Skeletal muscle cell (primary cell): ENCODE measurements at regions not wholly inside any gene's neighbourhood (a gene's known extent, or its start where the extent isn't known, plus 50 kb on each side); places are given as distances from the start of the nearest gene placed in this dataset.

ENCODE experiments used
- DNase-seq: peaks from one replicate; pipeline ENCODE4 v3.0.0-alpha.2; 2010; ENCODE audit warnings: low read depth
- H3K4me3 ChIP-seq: 2 replicates; pipeline ENCODE4 v1.5.1; 2011; ENCODE audit warnings: low read depth, mild to moderate bottlenecking, control low read depth, low read length, moderate library complexity

DNA sequence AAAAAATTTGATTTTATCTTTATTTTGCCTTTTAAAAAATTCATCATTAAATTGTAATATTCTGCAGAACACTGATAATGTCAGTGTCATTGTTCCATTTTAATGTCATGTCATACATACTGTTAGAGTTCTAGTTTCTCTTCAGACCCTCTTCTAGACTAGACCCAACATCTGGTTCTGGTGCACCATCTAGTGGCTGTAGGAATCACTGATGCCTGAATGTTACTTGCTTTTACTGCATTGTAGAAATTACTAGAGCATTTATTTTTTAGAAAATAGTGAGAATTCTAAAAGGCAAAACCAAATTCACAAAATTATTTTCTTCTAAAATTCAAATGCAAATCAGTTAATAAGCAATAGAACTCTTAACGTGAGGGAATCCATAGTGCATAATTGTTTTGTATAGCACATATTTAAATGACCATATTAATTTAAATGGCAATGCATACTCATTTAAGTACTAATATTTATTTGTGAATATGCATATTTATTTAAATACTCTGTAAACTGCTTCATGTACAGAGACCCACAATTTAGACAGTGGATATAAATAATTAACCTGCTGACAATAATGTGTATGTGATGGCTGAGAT, 425.7 kb downstream of the KLF12 start:
- H3K4me3 ChIP-seq, result no peak overlapping the region
- peak; percentile 28 for DNase-seq

DNA sequence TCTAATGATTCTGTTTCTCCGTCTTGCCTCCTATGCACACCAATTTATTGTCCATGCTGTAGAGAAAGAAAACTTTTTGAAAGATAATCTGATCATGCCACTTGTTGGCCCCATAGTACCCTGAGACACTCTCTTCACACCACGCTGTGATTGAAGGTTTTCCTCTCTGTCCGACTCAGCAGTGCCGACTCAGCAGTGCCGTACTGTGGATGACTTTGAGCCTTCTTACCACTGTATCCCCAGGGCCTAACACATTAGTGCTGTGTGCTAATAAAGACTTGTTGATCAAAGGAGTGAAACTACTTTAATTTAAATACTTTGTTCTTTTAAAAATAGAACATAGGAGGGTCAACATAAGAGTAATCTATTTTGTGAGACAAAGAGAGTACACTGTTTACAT, 429.6 kb downstream of the KLF12 start:
- no peak for DNase-seq
- H3K4me3 ChIP-seq, result no peak overlapping the region

DNA sequence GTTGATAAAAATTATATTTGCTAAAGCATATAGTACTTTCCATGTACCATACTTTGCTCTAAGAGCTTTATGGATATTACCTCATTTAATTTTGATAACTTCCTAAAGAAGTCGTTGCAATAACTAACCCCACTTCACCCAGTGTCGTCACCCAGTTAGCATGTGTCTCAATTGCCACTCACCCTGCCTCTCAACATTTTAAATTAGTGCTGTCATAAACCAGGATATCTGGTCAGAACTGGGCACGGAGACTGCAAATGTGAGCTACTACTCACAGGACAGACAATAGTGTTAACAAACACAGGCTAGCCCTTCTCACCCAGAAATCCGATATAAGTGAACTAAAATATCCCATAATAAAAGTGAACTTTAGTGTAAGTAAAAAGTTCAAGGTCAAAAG, 430.6 kb downstream of the KLF12 start:
- no peak for DNase-seq
- no peak overlapping the region for H3K4me3 ChIP-seq

DNA sequence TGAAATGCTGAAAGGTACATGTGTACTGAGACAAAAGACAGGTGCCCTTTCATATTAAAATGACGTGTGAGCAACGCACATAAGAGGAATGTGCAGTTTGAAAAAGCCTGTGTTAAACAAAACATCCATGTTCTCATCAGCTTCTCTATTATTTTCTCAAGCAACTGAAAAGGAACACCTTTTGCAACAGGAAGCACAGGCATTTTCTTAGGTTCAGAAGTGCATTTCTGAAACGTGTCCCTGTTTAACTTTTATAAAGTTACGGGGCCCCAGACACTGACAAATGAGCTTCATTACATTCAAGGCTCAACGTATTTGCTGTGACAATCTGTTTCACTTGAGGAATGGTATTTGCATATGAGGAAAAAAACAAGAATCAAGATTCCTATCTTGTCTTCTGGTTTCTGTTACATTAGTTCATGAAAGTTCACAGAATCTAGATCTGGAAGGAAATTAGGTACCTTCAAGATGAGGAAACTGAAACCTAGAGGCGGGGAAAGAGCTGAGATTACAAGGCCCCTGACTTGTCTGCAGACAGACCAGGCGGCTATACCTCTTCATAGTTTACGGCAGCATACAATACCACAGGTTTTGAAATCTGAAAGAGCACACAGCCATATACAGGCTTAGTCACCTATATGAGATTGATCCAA, 431.7 kb downstream of the KLF12 start:
- no peak for DNase-seq
- H3K4me3 ChIP-seq, result no peak overlapping the region

DNA sequence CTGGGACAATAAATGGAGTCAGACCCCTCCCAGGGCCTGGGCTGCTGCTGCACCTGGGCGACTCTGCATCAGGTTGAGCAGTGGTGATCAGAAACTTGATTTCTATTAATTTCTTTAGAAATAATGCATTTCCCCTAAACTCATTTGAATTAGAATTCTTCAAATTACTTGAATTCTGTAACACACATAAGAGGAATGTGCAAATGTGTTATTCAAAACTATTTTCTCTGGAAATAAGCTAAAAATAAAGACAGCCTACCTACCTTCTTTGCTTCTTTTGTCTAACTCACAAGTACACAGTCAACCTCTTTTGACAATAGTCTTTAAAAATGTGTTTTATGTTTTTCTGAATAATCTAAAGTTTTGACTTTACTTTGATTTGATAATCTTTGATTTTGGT, 433.0 kb downstream of the KLF12 start:
- no peak overlapping the region for H3K4me3 ChIP-seq
- no peak for DNase-seq

DNA sequence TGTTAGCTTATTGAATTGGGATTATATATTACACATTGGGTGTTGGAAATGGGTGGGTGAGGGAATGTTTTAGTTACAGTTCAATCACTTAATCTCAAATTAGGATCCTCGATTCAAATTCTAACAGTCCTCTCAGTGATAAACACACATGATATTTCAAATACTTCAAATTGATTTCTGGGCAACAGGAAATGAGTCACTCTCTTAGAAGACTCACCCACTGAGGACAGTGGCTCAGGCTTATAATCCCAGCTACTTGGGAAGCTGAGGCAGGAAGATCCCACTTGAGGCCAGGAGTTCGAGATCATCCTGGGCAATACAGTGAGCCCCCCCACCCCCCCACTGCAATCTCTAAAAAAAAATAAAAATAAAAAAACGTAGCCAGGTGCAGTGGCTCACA, 435.3 kb downstream of the KLF12 start:
- DNase-seq, result no peak
- H3K4me3 ChIP-seq, result no peak overlapping the region

DNA sequence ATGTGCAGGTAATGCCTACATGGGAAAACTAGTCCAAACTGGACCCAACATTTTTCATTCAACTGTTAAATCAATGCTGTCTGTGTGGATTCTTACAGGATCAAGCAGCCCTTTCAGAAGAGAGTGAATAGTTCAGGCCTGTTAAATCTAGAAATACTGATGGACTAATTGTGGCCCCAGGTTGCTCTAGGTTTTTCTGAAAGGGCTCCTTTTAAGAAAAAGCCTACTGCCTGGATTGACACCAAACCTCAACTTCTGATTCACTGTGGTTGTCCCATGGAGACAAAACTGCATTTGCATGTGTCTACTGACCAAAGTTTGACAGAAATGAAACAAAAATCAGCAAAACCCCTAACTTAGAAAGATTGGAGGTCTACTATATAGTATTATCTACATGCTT, 437.0 kb downstream of the KLF12 start:
- H3K4me3 ChIP-seq, result no peak overlapping the region
- no peak for DNase-seq

DNA sequence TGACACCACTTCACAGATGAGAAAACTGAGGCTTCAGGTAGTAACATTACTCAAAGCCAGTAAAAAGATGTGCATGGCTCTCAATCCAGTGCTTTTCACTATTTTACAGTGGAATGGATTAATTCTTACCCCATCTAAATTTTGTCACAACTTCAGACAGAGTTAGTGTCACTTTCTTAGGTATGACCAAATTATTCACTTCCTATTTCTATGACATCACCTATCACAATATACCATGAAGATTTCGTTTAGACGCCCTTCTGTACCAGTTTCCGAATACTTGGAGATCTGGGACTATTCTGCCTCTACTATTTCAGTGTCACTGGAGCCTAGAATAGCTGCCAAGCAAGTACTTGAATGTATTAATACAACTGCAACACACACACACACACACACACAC, 437.5 kb downstream of the KLF12 start:
- H3K4me3 ChIP-seq, result no peak overlapping the region
- DNase-seq, result no peak

DNA sequence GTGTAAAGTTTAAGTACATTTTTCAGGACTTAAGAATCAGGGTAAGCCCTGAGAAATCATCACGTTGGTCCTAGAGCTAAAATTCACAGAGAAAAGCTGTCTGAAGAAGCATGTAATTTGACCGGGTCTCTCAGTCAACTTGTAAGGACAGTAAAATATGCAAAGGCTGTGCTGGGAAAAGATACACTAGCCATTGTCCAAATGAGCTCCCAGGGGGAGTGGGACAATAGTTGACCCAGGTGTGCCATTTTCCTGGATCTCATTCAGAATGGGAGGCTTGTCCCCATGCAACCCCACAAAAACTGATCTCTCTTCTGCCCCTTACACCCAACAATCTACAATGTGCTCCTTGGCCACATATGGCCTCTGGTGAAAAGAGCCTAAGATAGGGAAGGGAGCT, 437.9 kb downstream of the KLF12 start:
- no peak overlapping the region for H3K4me3 ChIP-seq
- no peak for DNase-seq

DNA sequence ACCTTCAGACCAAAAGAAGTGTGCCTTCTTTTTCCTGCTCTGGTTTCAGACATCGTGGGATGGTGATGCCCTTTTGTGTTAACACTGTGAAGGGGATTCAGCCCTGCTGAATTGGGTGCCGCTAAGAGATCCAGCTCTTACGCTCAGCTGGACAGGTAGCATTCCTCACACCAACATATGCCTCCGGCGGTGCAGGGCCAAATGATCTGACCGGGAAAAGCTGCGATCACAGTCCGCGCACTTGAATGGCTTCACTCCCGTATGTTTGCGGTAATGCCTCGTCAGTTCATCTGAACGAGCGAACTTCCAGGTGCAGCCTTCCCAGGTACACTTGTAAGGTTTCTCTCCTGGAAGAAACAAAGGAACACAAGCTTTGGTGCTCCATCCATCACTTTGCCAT, 438.9 kb downstream of the KLF12 start:
- H3K4me3 ChIP-seq, result no peak overlapping the region
- no peak for DNase-seq

DNA sequence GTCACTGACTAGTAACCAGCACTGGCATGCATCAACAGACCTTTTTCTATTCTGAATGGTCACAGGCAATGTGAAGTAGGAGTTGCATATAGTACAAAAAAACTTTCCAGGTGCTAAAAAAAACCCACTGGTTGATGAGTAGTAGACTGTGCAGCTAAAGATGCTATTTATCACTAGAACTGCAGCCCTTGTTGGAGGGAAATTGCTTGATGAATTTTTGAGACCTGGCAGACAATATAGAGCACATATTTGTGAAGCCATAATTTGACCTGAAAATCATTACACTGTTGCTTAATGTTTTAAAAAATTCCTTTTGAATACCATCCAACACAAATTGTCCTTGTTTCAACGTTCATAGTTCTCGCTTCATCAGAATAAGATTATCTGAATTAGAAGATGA, 441.0 kb downstream of the KLF12 start:
- no peak for DNase-seq

DNA sequence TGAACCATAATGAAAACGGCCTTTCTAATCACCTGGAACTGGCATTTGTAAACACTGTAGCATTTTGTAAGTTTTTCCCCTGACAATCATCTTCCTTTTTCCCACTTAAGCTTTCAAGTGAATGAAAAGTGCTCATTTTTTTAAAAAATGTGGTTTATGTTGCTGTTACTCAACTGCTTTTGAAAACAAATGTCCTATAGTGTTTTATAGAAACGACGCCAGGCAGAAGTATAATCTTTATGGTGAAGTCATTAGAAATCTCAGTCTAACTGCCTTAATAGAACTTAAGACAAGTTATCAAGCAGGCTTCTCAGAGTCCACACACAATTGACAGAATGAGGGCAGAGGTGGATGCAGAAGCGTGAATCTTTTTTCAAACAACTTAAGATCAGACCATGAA, 442.3 kb downstream of the KLF12 start:
- H3K4me3 ChIP-seq, result no peak overlapping the region
- DNase-seq, result no peak

More for the DNA sequence above, 441.0 kb downstream of the KLF12 start:
- no peak overlapping the region for H3K4me3 ChIP-seq

DNA sequence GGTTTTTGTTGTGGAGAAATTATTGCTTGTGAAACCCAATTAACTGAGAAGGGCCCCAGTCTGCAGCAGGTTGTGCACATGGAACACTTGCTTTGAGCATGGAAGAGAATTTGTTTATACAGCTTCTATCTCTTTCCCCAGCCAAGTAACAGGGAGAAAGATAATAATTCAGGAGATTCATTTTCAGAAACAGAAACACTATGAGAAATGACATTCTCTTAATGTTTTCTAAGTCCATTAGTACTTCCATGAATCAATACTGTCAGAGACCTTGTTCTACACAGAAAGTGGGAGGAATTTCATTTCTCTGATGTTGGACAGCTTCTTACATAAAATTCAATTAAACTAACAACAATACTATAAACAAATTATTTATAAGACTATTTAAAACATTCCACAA, 446.3 kb downstream of the KLF12 start:
- H3K4me3 ChIP-seq, result no peak overlapping the region
- no peak for DNase-seq

DNA sequence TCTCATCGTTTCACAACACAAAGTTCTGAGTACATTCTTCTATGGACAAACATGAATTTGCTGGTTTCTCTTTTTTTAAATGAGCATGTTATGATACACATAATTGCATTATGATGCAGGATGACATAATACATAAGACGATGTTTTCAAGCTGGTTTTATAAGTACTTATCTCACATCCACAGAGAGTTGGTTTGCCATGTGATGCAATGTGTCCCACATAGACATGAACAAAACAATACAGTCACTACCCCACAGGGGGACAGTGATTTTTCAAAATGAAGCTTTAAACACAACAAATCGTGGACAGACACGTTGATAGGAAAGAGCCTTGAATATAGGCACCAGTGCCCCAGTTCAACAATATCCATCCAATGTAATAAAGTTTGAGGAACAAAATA, 447.1 kb downstream of the KLF12 start:
- H3K4me3 ChIP-seq, result no peak overlapping the region
- DNase-seq, result no peak

DNA sequence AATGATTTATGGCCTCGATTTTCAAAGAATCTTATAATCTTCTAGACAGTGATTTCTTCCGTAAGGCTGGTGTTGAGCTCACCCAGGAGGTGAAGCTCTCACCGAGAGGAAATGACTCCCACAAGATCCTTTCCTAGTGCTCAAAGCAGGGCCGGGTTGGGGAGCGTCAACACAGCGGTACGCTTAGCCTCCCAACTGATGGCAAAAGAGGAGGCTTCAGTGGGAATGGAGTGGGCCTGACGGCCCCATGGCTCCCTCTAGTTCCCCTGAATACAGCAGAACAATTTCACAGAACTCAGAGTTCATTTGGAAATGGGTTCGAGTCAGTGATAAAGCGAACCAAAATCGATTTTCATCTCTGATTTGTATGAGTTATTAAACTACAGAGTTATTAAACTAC, 449.5 kb downstream of the KLF12 start:
- no peak for DNase-seq
- H3K4me3 ChIP-seq, result no peak overlapping the region

DNA sequence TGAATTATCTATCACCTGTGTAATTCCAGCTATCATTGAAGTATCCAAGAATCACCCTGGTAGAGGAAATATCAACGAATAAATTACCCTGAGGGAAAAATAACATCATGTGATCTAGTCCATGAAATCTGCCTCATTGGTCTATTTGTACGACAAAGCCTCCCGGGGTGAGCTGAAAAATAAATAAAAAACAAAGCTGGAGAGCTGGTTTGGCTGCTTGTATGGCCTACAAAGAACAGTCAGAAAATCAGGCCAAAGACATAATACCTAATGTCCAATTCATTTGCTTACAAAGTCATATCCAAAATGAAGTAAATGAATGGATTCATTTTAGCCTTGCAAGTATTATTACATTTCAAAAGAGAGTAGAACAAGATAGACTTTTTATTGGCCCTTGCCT, 449.9 kb downstream of the KLF12 start:
- DNase-seq, result no peak
- H3K4me3 ChIP-seq, result no peak overlapping the region

DNA sequence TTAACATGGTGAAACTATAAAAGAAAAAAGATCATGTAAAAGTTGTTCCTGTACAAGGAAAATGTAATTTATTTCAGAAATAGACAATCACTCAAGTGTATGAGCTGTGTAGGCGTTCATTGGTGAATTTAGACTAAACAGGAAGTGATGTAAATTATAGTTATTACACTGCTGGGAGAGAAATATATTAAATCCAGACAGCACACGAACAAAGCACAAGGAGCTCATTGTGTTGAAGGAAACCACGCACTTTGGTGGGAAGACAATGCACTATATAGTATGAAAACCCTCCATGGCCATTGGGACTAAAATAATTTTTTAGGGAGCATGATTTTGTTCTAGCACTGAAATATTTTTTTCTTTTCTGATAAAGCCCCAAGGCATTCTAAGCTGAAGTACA, 450.5 kb downstream of the KLF12 start:
- DNase-seq, result no peak

DNA sequence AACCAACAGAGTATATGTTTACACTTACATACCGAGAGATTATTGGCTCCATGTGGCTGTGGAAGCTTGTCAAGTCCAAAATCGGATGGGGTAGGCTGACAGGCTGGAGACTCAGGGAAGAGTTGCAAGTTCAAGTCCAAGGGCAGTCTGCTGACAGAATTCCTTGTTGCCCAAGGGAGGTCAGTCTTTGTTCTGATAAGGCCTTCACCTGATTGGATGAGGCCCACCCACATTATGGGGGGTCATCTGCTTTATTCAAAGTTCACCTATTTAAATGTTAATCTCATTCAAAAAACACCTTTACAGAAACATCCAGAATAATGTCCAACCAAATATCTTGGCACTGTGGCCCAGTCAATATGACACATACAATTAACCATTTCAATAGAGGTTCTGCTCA, 452.4 kb downstream of the KLF12 start:
- H3K4me3 ChIP-seq, result no peak overlapping the region
- no peak for DNase-seq

More for the DNA sequence above, 450.5 kb downstream of the KLF12 start:
- H3K4me3 ChIP-seq, result no peak overlapping the region

DNA sequence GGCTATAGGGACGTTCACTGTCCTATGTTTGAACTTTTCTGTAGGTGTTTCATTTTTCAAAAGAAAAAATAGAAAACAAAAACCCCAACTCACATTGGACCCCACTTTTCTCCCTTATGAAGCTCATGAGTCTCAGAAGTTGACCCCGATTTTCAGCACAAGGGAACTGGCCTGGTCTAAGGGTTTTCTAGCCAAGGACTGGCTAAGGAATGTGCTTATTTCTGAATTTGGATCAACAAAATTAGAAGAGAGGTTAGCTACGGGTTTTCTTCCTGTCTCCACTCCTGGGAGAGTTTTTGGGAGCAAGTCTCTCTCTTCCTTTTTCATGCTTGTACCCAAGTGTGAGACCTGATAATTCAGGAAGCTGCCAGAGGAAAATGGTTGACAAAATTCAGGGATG, 453.2 kb downstream of the KLF12 start:
- no peak overlapping the region for H3K4me3 ChIP-seq
- DNase-seq, result no peak

DNA sequence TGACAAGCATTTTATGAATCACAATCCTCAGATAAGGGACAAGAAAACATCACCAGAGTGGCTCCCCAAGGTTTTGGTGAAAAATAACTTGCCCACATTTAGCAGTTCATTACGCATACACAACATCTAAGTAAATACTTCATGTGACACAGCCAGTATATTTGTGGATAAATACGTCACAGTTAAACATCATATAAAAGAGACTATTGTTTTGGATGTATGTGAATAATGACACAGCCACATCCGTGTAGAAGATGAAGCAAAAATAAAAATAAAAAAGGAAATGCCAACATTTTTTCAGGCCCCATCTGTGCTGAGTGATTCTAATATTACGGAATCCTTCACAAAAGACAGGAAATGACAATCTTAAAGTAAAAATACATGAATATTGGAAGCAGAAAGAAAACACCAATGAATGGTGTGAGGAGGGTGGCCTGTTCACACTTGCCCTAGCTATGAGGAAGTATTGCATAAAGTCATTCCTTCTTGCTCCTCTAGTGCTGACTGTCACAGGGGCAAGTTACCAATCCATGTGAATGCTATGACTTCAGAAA, 457.1 kb downstream of the KLF12 start:
- H3K4me3 ChIP-seq, result no peak overlapping the region
- DNase-seq, result peak; percentile 30

DNA sequence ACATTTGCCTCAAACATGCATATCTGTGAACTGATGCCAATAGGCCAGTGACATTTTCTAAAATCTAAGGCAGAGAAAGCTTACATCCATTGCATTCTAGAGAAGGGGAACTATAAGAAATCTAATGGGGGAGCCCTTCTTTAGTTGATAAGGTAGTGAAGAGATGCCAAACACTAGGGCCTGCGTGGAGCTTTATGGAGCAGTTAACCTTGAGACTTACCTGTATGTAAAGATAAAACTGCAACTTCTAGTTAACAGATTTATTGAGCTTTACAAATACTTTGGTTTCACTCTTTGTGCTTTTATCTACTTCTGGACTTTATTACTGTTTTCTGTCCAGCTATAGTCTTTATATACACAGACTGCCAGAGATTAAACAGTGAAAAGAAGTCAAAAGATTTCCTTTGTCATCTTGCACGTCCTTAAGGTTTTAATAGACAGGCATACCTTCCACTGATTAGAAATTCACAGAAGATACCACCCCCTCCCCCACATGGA, 457.6 kb downstream of the KLF12 start:
- no peak overlapping the region for H3K4me3 ChIP-seq
- DNase-seq, result no peak
